Activated T-cell treated with anti-CD3 and anti-CD28 coated beads, Interleukin-2, amount 50 U/mL, for 24 hours (primary cell): ENCODE measurements at regions not wholly inside any gene's neighbourhood (a gene's known extent, or its start where the extent isn't known, plus 50 kb on each side); places are given as distances from the start of the nearest gene placed in this dataset.

Experiments used
- DNase-seq: peaks from one replicate; pipeline ENCODE4 v3.0.0-alpha.2; 2020
- H3K27ac Mint-ChIP-seq: 2 replicates; pipeline ENCODE4 v1.8.0; 2020; ENCODE audit warnings: mild to moderate bottlenecking, mixed read lengths
- H3K27me3 Mint-ChIP-seq: 2 replicates; pipeline ENCODE4 v1.8.0; 2020; ENCODE audit warnings: mixed read lengths
- H3K36me3 Mint-ChIP-seq: 2 replicates; pipeline ENCODE4 v1.8.0; 2020; ENCODE audit warnings: low read depth, mixed read lengths
- H3K4me1 Mint-ChIP-seq: 2 replicates; pipeline ENCODE4 v1.8.0; 2020; ENCODE audit warnings: low read depth, mixed read lengths
- H3K4me3 Mint-ChIP-seq: 2 replicates; pipeline ENCODE4 v1.8.0; 2020; ENCODE audit warnings: mild to moderate bottlenecking, moderate library complexity, mixed read lengths
- H3K9me3 Mint-ChIP-seq: 2 replicates; pipeline ENCODE4 v1.8.0; 2020; ENCODE audit warnings: mixed read lengths

DNA sequence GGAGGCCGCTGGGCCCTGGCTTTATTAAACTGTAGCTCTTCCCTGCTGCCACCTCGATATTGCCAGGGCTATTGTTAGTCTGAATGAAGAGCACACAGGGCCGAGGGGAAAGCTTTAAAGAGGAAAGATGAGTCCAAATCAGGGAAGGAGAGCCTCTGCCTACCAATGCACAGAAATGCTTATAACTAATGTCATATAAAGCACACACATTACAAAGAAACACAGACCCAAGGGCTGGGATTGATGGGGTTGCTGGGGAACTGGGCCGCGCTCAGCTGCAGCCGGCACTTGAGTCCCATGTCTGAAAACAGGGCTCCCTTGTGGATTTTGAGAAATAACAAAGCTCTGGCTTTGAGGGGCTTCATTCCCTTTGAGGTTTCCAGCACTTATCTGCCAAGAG, 232.6 kb downstream of the CD83 start:
- peaks cover 33% of the 10 kb centered on the region for H3K4me1 Mint-ChIP-seq
- no peaks in the 10 kb centered on the region for H3K9me3 Mint-ChIP-seq
- H3K27ac Mint-ChIP-seq, result no peak overlapping the region
- no peak for DNase-seq
- no peaks in the 10 kb centered on the region for H3K36me3 Mint-ChIP-seq
- H3K27me3 Mint-ChIP-seq, result no peaks in the 10 kb centered on the region
- H3K4me3 Mint-ChIP-seq, result no peak overlapping the region

GRCh38 chr6:14353281-14353680, 235.7 kb downstream of the CD83 start:
- Mint-ChIP-seq H3K27me3 (no peaks in the 10 kb centered on the region), H3K27ac (no peak overlapping the region), H3K4me3 (no peak overlapping the region), H3K4me1 (peaks cover 42% of the 10 kb centered on the region), H3K9me3 (no peaks in the 10 kb centered on the region), H3K36me3 (no peaks in the 10 kb centered on the region)
- no peak for DNase-seq

DNA sequence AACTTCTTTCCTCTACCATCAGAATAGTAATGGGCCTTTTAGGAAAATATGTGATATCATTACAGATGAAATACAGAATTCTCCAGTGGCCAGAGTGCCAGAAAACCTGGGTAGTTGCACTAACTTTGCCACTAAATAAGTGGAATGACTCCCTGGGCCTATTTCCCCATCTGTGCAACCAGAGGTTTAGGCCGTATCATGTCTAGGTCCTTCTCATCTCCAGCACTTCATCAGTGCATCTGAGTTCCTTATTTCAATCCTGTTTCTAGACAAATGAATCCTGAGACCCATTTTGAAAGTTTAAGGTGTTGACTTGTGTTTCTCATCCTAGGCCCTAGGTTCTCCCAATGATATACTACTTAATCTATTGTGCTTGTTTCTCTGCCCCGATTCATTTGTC, 236.2 kb downstream of the CD83 start:
- Mint-ChIP-seq H3K27ac (no peak overlapping the region), H3K4me3 (no peak overlapping the region), H3K4me1 (peaks cover 45% of the 10 kb centered on the region), H3K27me3 (no peaks in the 10 kb centered on the region), H3K36me3 (no peaks in the 10 kb centered on the region), H3K9me3 (no peaks in the 10 kb centered on the region)
- no peak for DNase-seq

DNA sequence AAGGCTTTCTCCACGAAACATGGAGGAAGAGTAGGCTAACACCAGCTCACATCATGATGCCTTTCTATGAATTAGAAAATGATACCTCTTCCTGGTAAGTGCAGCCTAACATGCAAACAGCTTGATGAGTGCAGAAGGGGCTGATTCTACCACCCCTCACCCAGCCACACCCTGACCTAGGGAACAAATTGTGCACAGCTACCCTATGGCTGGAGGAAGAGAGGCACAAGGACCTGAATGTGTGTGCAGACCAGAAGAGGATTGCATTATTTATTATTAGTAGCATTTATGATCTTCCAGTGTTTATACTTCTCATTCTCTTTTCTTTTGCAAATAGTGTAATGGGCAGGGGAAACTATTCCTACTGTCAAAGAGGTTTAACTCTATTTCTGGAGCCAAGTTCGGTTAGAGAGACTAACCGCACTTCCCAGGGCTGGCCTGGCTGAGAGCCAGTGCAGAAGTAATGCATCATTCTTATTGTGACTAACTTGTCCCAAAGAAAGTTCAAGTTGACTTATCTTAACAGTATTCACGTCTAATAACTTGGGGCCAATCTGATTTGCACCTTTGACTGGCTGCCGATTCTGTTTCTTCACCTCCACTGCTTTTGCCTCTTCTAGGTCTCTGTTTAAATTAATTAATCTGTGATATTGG, 237.5 kb downstream of the CD83 start:
- Mint-ChIP-seq H3K4me3 (no peak overlapping the region), H3K9me3 (no peaks in the 10 kb centered on the region), H3K4me1 (peaks cover 37% of the 10 kb centered on the region), H3K36me3 (no peaks in the 10 kb centered on the region), H3K27me3 (no peaks in the 10 kb centered on the region), H3K27ac (no peak overlapping the region)
- DNase-seq, result peak; percentile 48

DNA sequence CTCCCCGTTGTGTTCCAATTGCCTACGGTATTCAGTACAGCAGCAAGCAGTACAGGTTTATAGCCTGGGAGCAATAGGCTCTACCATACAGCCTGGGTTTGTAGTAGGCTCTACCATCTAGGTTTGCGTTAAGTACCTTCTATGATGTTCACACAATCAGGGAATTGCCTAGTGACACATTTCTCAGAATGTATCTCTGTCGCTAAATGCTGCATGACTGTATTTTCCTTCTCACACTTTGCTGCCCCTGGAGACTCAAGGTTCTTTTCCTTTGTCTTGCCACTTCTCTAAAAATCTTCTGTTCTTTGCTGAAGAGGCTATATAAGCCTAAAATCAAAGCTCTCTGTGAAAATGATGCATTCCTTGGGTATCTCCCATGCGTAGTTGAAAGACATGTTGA, 241.9 kb downstream of the CD83 start:
- no peaks in the 10 kb centered on the region for H3K36me3 Mint-ChIP-seq
- H3K9me3 Mint-ChIP-seq, result no peaks in the 10 kb centered on the region
- peaks cover 22% of the 10 kb centered on the region for H3K4me1 Mint-ChIP-seq
- no peaks in the 10 kb centered on the region for H3K27me3 Mint-ChIP-seq
- no peak overlapping the region for H3K27ac Mint-ChIP-seq
- DNase-seq, result no peak
- no peak overlapping the region for H3K4me3 Mint-ChIP-seq

DNA sequence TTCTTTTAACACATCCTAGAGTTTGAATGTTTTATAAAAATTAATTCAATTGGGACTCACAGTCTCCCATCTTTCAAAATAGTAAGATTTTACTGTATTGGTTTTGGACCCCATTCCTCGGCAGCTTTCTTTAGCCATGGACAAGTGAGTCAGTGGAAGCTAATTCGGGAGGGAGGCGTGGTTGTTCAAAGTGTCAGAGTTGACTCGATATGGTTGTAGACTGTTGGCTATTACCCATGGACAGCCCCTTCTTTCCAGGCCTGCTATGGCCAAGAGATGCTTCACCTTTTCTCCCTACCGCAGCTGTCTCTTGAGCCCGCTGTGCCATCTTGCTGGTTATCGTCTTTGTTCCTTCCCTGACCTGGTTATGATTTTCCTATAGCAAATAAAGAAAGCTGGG, 243.0 kb downstream of the CD83 start:
- H3K4me3 Mint-ChIP-seq, result no peak overlapping the region

GRCh38 chr6:14361297-14361696, 243.7 kb downstream of the CD83 start:
- H3K27ac Mint-ChIP-seq, result no peak overlapping the region
- no peaks in the 10 kb centered on the region for H3K27me3 Mint-ChIP-seq
- no peak for DNase-seq
- no peaks in the 10 kb centered on the region for H3K9me3 Mint-ChIP-seq
- H3K4me3 Mint-ChIP-seq, result no peak overlapping the region
- peaks cover 10% of the 10 kb centered on the region for H3K4me1 Mint-ChIP-seq
- H3K36me3 Mint-ChIP-seq, result no peaks in the 10 kb centered on the region

More for the DNA sequence above, 243.0 kb downstream of the CD83 start:
- no peaks in the 10 kb centered on the region for H3K9me3 Mint-ChIP-seq
- DNase-seq, result no peak
- no peaks in the 10 kb centered on the region for H3K36me3 Mint-ChIP-seq
- peaks cover 11% of the 10 kb centered on the region for H3K4me1 Mint-ChIP-seq
- no peak overlapping the region for H3K27ac Mint-ChIP-seq
- H3K27me3 Mint-ChIP-seq, result no peaks in the 10 kb centered on the region

DNA sequence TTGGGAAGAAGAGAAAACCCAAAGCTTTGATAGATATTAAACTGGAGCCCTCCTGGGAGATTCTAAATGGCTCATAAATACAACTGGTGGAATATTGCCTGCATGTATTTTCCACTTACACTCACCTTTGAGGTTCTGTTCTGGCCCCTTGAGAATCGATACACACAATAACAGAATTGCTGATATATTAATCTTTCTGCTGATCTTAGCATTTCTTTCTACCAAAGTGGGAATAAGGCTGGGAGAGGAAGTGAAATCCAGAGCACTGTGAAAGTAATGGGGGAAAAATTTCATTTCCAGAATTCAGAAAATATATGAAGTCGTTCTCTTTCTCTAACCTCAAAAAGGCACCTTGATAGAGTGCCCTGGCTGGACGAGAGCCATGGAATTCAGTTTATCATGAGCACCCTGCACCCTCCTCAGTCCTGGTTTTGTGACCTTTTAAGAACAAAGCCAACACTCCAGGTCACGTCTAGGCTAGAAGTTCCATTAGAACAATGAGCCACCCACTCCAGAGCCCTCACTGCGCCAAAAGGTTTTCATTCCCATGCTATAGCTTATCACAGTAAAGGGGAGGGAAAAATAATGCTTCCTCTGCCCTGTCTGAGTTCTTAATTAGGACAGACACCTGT, 244.5 kb downstream of the CD83 start:
- Mint-ChIP-seq H3K4me1 (peaks cover 10% of the 10 kb centered on the region), H3K27me3 (no peaks in the 10 kb centered on the region), H3K4me3 (no peak overlapping the region), H3K36me3 (no peaks in the 10 kb centered on the region), H3K27ac (no peak overlapping the region), H3K9me3 (no peaks in the 10 kb centered on the region)
- no peak for DNase-seq

- H3K27ac Mint-ChIP-seq, result no peak overlapping the region
- no peaks in the 10 kb centered on the region for H3K27me3 Mint-ChIP-seq
- H3K4me3 Mint-ChIP-seq, result no peak overlapping the region
- H3K4me1 Mint-ChIP-seq, result peaks cover 4% of the 10 kb centered on the region
- no peaks in the 10 kb centered on the region for H3K9me3 Mint-ChIP-seq
- no peaks in the 10 kb centered on the region for H3K36me3 Mint-ChIP-seq
- DNase-seq, result no peak
Observed at GRCh38 chr6:14364370-14364769, 246.8 kb downstream of the CD83 start.

GRCh38 chr6:14365393-14365792, 247.8 kb downstream of the CD83 start:
- H3K36me3 Mint-ChIP-seq, result no peaks in the 10 kb centered on the region
- no peak overlapping the region for H3K27ac Mint-ChIP-seq
- no peak overlapping the region for H3K4me3 Mint-ChIP-seq
- H3K9me3 Mint-ChIP-seq, result no peaks in the 10 kb centered on the region
- peaks cover 4% of the 10 kb centered on the region for H3K4me1 Mint-ChIP-seq
- no peaks in the 10 kb centered on the region for H3K27me3 Mint-ChIP-seq
- no peak for DNase-seq

GRCh38 chr6:14366315-14366714, 248.7 kb downstream of the CD83 start:
- DNase-seq, result no peak
- no peaks in the 10 kb centered on the region for H3K9me3 Mint-ChIP-seq
- peaks cover 8% of the 10 kb centered on the region for H3K4me1 Mint-ChIP-seq
- H3K36me3 Mint-ChIP-seq, result no peaks in the 10 kb centered on the region
- no peak overlapping the region for H3K4me3 Mint-ChIP-seq
- H3K27ac Mint-ChIP-seq, result no peak overlapping the region
- H3K27me3 Mint-ChIP-seq, result no peaks in the 10 kb centered on the region

- H3K9me3 Mint-ChIP-seq, result no peaks in the 10 kb centered on the region
Observed at GRCh38 chr6:14366872-14367271, 249.3 kb downstream of the CD83 start.

DNA sequence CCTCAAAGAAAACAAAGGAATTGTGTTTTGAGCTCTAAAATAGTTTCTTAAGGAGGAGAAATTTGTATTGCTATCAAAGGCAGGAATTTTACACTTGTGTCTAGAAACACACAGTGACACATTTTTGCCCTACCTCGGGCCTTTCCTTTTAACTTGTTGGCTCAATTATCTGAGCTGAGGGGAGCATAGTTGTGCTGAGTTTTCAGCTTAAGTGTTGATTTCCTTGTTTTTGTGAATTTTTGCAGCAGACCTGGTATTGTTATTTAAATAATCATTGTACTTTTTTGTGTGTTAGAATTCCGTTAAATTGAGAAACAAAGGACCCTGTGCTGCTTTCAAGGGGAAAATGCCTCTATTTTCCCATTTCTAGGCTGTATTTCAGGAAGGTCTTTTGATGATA, 249.7 kb downstream of the CD83 start:
- Mint-ChIP-seq H3K27ac (no peak overlapping the region), H3K4me1 (peaks cover 17% of the 10 kb centered on the region), H3K9me3 (no peaks in the 10 kb centered on the region), H3K27me3 (no peaks in the 10 kb centered on the region), H3K4me3 (no peak overlapping the region), H3K36me3 (no peaks in the 10 kb centered on the region)
- DNase-seq, result no peak

More at GRCh38 chr6:14366872-14367271, 249.3 kb downstream of the CD83 start:
- H3K27ac Mint-ChIP-seq, result no peak overlapping the region
- H3K4me3 Mint-ChIP-seq, result no peak overlapping the region
- DNase-seq, result no peak
- H3K4me1 Mint-ChIP-seq, result peaks cover 13% of the 10 kb centered on the region
- no peaks in the 10 kb centered on the region for H3K36me3 Mint-ChIP-seq
- H3K27me3 Mint-ChIP-seq, result no peaks in the 10 kb centered on the region

DNA sequence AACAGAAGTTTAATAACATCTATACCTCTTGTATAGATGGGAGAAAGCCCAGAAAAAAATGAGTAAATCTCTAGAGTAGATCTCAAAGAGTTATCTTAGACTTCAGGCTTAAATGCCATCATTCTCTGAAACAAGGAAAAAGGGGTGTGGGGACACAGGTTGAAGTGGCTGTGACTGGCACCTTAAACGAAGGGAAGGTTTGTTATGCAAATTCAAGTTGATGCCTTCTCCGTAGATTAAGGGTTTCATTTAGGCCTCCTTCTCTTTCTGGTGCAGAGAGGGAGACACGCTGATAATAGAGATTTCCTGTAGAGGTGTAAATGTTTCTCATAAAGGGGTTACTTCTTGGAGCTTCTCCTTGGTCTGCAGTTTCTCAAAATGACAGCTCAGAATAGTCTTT, 252.1 kb downstream of the CD83 start:
- Mint-ChIP-seq H3K27me3 (no peaks in the 10 kb centered on the region), H3K36me3 (no peaks in the 10 kb centered on the region), H3K9me3 (no peaks in the 10 kb centered on the region), H3K4me1 (peaks cover 30% of the 10 kb centered on the region), H3K4me3 (no peak overlapping the region), H3K27ac (no peak overlapping the region)
- no peak for DNase-seq

DNA sequence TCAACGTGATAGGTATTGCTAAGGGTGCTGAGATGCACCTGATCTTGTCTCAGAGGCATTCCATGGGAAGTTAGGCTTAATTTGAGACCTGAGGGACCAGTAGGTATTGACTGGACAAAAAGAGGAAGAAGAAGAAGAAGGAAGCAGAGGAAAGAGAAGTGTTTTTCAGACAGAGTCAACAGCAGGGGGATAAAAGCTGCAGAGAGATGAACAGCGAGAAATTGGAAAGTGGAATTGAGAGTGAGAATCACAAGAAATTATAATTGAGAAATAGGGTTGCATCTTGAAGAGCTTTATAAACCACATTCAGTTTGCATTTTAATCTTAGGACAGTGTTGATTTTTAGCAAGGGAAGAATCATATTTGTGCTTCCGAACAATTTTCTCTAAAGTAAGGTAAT, 254.0 kb downstream of the CD83 start:
- DNase-seq, result no peak
- H3K27ac Mint-ChIP-seq, result peak overlapping the region; percentile 34
- no peaks in the 10 kb centered on the region for H3K27me3 Mint-ChIP-seq
- no peaks in the 10 kb centered on the region for H3K36me3 Mint-ChIP-seq
- H3K4me1 Mint-ChIP-seq, result peaks cover 40% of the 10 kb centered on the region
- H3K4me3 Mint-ChIP-seq, result peak overlapping the region; percentile 39
- H3K9me3 Mint-ChIP-seq, result no peaks in the 10 kb centered on the region
